ENCODE measurements at regions not wholly inside any gene's neighbourhood (a gene's known extent, or its start where the extent isn't known, plus 50 kb on each side); places are given as distances from the start of the nearest gene placed in this dataset.

GRCh38 chrX:4373791-4374190, 660.3 kb upstream of the PRKX start:
- DNase-seq (ENCODE audit: insufficient read length, low spot score) (no peak), FAIRE-seq (no peak)
- TF ChIP-seq POU2F2 (IDR thresholded peaks at IDR 0.05; ENCODE audit: low read depth, low read length) (no peak), POLR2A (IDR thresholded peaks at IDR 0.05; ENCODE audit: low read depth, low read length) (no peak), PAX5 (IDR thresholded peaks at IDR 0.05; ENCODE audit: insufficient read depth, low read length, severe bottlenecking) (no peak), POLR2AphosphoS5 (IDR thresholded peaks at IDR 0.05; ENCODE audit: low read depth, low read length) (no peak), SPI1 (IDR thresholded peaks at IDR 0.05; ENCODE audit: low read depth, low read length) (no peak), TAF1 (IDR thresholded peaks at IDR 0.05; ENCODE audit: low read depth, low read length) (no peak)

DNA sequence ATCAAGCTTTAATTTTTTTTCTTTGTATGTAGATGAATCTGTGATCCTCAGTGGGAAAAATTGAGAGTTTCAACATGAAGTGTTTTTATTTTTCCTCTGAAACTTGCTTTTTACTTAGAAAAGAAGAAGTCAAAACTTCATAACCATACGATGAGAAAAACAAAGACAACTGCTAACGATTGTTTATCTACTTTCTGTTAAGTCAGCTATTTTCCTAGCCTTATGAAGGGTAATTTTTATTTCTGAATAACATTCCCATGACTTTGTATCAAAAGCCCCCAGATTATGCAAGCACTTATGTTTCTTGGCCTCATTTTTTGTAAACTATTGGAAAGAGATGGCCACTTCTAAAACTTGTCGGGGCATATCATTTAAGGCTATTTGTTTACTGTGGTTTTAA, 645.1 kb upstream of the PRKX start:
- no peak for DNase-seq (ENCODE audit: insufficient read length, low spot score)
- TF ChIP-seq POLR2AphosphoS5 (IDR thresholded peaks at IDR 0.05; ENCODE audit: low read depth, low read length): no peak
- TF ChIP-seq PAX5 (IDR thresholded peaks at IDR 0.05; ENCODE audit: insufficient read depth, low read length, severe bottlenecking): no peak
- TF ChIP-seq POLR2A (IDR thresholded peaks at IDR 0.05; ENCODE audit: low read depth, low read length): no peak
- no peak for TF ChIP-seq POU2F2 (IDR thresholded peaks at IDR 0.05; ENCODE audit: low read depth, low read length)
- no peak for FAIRE-seq

GRCh38 chrX:4322916-4323315, 609.5 kb upstream of the PRKX start:
- DNase-seq (ENCODE audit: insufficient read length, low spot score) (no peak), FAIRE-seq (no peak)
- no peak for TF ChIP-seq SPI1 (IDR thresholded peaks at IDR 0.05; ENCODE audit: low read depth, low read length)
- TF ChIP-seq POLR2AphosphoS5 (IDR thresholded peaks at IDR 0.05; ENCODE audit: low read depth, low read length): no peak
- no peak for TF ChIP-seq TAF1 (IDR thresholded peaks at IDR 0.05; ENCODE audit: low read depth, low read length)
- TF ChIP-seq POLR2A (IDR thresholded peaks at IDR 0.05; ENCODE audit: low read depth, low read length): no peak
- TF ChIP-seq PAX5 (IDR thresholded peaks at IDR 0.05; ENCODE audit: insufficient read depth, low read length, severe bottlenecking): no peak
- TF ChIP-seq POU2F2 (IDR thresholded peaks at IDR 0.05; ENCODE audit: low read depth, low read length): no peak

GRCh38 chrX:4320436-4320947, 607.0 kb upstream of the PRKX start:
- DNase-seq (ENCODE audit: insufficient read length, low spot score) (no peak), FAIRE-seq (no peak)

GRCh38 chrX:4315891-4316290, 602.4 kb upstream of the PRKX start:
- TF ChIP-seq TAF1 (IDR thresholded peaks at IDR 0.05; ENCODE audit: low read depth, low read length) (no peak), PAX5 (IDR thresholded peaks at IDR 0.05; ENCODE audit: insufficient read depth, low read length, severe bottlenecking) (no peak), POLR2A (IDR thresholded peaks at IDR 0.05; ENCODE audit: low read depth, low read length) (no peak), POLR2AphosphoS5 (IDR thresholded peaks at IDR 0.05; ENCODE audit: low read depth, low read length) (no peak), SPI1 (IDR thresholded peaks at IDR 0.05; ENCODE audit: low read depth, low read length) (no peak), POU2F2 (IDR thresholded peaks at IDR 0.05; ENCODE audit: low read depth, low read length) (no peak)
- DNase-seq (ENCODE audit: insufficient read length, low spot score) (no peak), FAIRE-seq (no peak)

More at GRCh38 chrX:4320436-4320947, 607.0 kb upstream of the PRKX start:
- TF ChIP-seq POLR2AphosphoS5 (IDR thresholded peaks at IDR 0.05; ENCODE audit: low read depth, low read length) (no peak), POLR2A (IDR thresholded peaks at IDR 0.05; ENCODE audit: low read depth, low read length) (no peak), PAX5 (IDR thresholded peaks at IDR 0.05; ENCODE audit: insufficient read depth, low read length, severe bottlenecking) (no peak), POU2F2 (IDR thresholded peaks at IDR 0.05; ENCODE audit: low read depth, low read length) (no peak), SPI1 (IDR thresholded peaks at IDR 0.05; ENCODE audit: low read depth, low read length) (no peak)

- FAIRE-seq (no peak), DNase-seq (ENCODE audit: insufficient read length, low spot score) (no peak)
- no peak for TF ChIP-seq SPI1 (IDR thresholded peaks at IDR 0.05; ENCODE audit: low read depth, low read length)
- no peak for TF ChIP-seq PAX5 (IDR thresholded peaks at IDR 0.05; ENCODE audit: insufficient read depth, low read length, severe bottlenecking)
- no peak for TF ChIP-seq POLR2A (IDR thresholded peaks at IDR 0.05; ENCODE audit: low read depth, low read length)
- TF ChIP-seq POU2F2 (IDR thresholded peaks at IDR 0.05; ENCODE audit: low read depth, low read length): no peak
- no peak for TF ChIP-seq TAF1 (IDR thresholded peaks at IDR 0.05; ENCODE audit: low read depth, low read length)
- no peak for TF ChIP-seq POLR2AphosphoS5 (IDR thresholded peaks at IDR 0.05; ENCODE audit: low read depth, low read length)
Observed at GRCh38 chrX:4314586-4314985, 601.1 kb upstream of the PRKX start.

- FAIRE-seq: no peak
- DNase-seq (ENCODE audit: insufficient read length, low spot score): no peak
- TF ChIP-seq TAF1 (IDR thresholded peaks at IDR 0.05; ENCODE audit: low read depth, low read length) (no peak), POLR2A (IDR thresholded peaks at IDR 0.05; ENCODE audit: low read depth, low read length) (no peak), PAX5 (IDR thresholded peaks at IDR 0.05; ENCODE audit: insufficient read depth, low read length, severe bottlenecking) (no peak), POU2F2 (IDR thresholded peaks at IDR 0.05; ENCODE audit: low read depth, low read length) (no peak), SPI1 (IDR thresholded peaks at IDR 0.05; ENCODE audit: low read depth, low read length) (no peak), POLR2AphosphoS5 (IDR thresholded peaks at IDR 0.05; ENCODE audit: low read depth, low read length) (no peak)
Observed at GRCh38 chrX:4277122-4277521, 563.7 kb upstream of the PRKX start.

GRCh38 chrX:4268676-4269075, 555.2 kb upstream of the PRKX start:
- FAIRE-seq (no peak), DNase-seq (ENCODE audit: insufficient read length, low spot score) (no peak)
- TF ChIP-seq TAF1 (IDR thresholded peaks at IDR 0.05; ENCODE audit: low read depth, low read length) (no peak), SPI1 (IDR thresholded peaks at IDR 0.05; ENCODE audit: low read depth, low read length) (no peak), PAX5 (IDR thresholded peaks at IDR 0.05; ENCODE audit: insufficient read depth, low read length, severe bottlenecking) (no peak), POLR2AphosphoS5 (IDR thresholded peaks at IDR 0.05; ENCODE audit: low read depth, low read length) (no peak), POLR2A (IDR thresholded peaks at IDR 0.05; ENCODE audit: low read depth, low read length) (no peak), POU2F2 (IDR thresholded peaks at IDR 0.05; ENCODE audit: low read depth, low read length) (no peak)

DNA sequence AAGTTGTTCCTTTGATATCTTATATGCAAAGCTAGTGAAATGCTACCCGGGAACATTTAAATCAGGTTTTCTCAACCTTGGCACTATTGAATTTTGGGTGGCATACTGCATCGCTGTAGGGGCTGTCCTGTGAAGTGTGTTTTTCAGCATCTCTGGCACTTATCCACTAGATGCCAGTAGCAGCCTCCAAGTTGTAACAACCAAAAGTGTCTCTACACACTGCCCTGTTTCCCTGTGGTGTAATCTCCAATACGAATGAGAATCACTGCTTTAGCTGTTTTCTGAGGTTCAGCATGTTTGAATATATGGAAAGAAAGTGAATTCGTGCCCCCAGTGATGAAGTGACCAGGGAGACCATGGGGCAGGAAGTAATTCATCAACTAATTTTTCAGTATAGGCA, 551.6 kb upstream of the PRKX start:
- no peak for TF ChIP-seq POLR2AphosphoS5 (IDR thresholded peaks at IDR 0.05; ENCODE audit: low read depth, low read length)
- no peak for TF ChIP-seq POLR2A (IDR thresholded peaks at IDR 0.05; ENCODE audit: low read depth, low read length)
- TF ChIP-seq TAF1 (IDR thresholded peaks at IDR 0.05; ENCODE audit: low read depth, low read length): no peak
- TF ChIP-seq POU2F2 (IDR thresholded peaks at IDR 0.05; ENCODE audit: low read depth, low read length): no peak
- TF ChIP-seq PAX5 (IDR thresholded peaks at IDR 0.05; ENCODE audit: insufficient read depth, low read length, severe bottlenecking): no peak
- TF ChIP-seq SPI1 (IDR thresholded peaks at IDR 0.05; ENCODE audit: low read depth, low read length): no peak
- FAIRE-seq (no peak), DNase-seq (ENCODE audit: insufficient read length, low spot score) (no peak)

Data from GM12891 (cell line).